AG09309 (cell line): ENCODE measurements at regions not wholly inside any gene's neighbourhood (a gene's known extent, or its start where the extent isn't known, plus 50 kb on each side); places are given as distances from the start of the nearest gene placed in this dataset.

ENCODE experiments used
- DNase-seq: peaks from one replicate; pipeline ENCODE4 v3.0.0-alpha.2; 2010; ENCODE audit warnings: low read depth
- H3K4me3 ChIP-seq: 2 replicates; pipeline ENCODE4 v1.5.1; 2011; ENCODE audit warnings: mild to moderate bottlenecking, low read depth, low read length, moderate library complexity; ENCODE audit not compliant: control insufficient read depth
- CTCF ChIP-seq: IDR thresholded peaks from 2 replicates; pipeline ENCODE4 v1.5.1; 2011; ENCODE audit warnings: mild to moderate bottlenecking, low read depth, low read length, inconsistent platforms; ENCODE audit not compliant: insufficient read depth, control insufficient read depth; ENCODE audit errors: missing control alignments

- no peak for TF ChIP-seq CTCF
- no peak for DNase-seq
- H3K4me3 ChIP-seq: no peak overlapping the region
These were observed 161.9 kb upstream of the PDE3A start for GRCh38 chr12:20206410-20206809.

GRCh38 chr12:20210621-20211215 is 157.6 kb upstream of the PDE3A start:
- no peak for DNase-seq
- H3K4me3 ChIP-seq: no peak overlapping the region
- no peak for TF ChIP-seq CTCF

GRCh38 chr12:20211541-20211940 is 156.8 kb upstream of the PDE3A start:
- no peak overlapping the region for H3K4me3 ChIP-seq
- DNase-seq: no peak
- TF ChIP-seq CTCF: no peak

- no peak for TF ChIP-seq CTCF
- H3K4me3 ChIP-seq: no peak overlapping the region
- no peak for DNase-seq
These were observed 156.3 kb upstream of the PDE3A start for GRCh38 chr12:20211981-20212421.

- H3K4me3 ChIP-seq: no peak overlapping the region
- TF ChIP-seq CTCF: no peak
- peak; percentile 99 for DNase-seq
These were observed 155.4 kb upstream of the PDE3A start for GRCh38 chr12:20212658-20213555.

GRCh38 chr12:20213723-20214625 is 154.4 kb upstream of the PDE3A start:
- no peak for TF ChIP-seq CTCF
- DNase-seq: no peak
- H3K4me3 ChIP-seq: no peak overlapping the region
